Mesenchymal stem cell (in vitro differentiated cells and primary cell): ENCODE measurements at regions not wholly inside any gene's neighbourhood (a gene's known extent, or its start where the extent isn't known, plus 50 kb on each side); places are given as distances from the start of the nearest gene placed in this dataset.

Experiments used
- DNase-seq: peaks from one replicate; pipeline ENCODE4 v3.0.0-alpha.2; 2013
- H2AFZ ChIP-seq: one replicate; pipeline ENCODE4 v1.6.1; 2013; ENCODE audit warnings: low read depth, mild to moderate bottlenecking, control low read depth, inconsistent platforms, low read length, moderate library complexity
- H2AK5ac ChIP-seq: 2 replicates; pipeline ENCODE4 v1.6.1; 2013; ENCODE audit warnings: low read length, moderate library complexity, mild to moderate bottlenecking, inconsistent platforms; ENCODE audit not compliant: severe bottlenecking
- H2BK120ac ChIP-seq: one replicate; pipeline ENCODE4 v1.6.1; 2013; ENCODE audit warnings: low read depth, mild to moderate bottlenecking, inconsistent platforms, low read length, moderate library complexity
- H2BK12ac ChIP-seq, 2 experiments: one replicate each; pipeline ENCODE4 v1.6.1; 2013; ENCODE audit warnings: inconsistent platforms in 2 of 2, low read length in 2 of 2, mild to moderate bottlenecking in 2 of 2, moderate library complexity in 2 of 2, control low read depth in 1 of 2
- H2BK15ac ChIP-seq: one replicate; pipeline ENCODE4 v1.6.1; 2013; ENCODE audit warnings: mild to moderate bottlenecking, low read depth, inconsistent platforms; ENCODE audit not compliant: poor library complexity, severe bottlenecking
- H2BK5ac ChIP-seq: 2 replicates; pipeline ENCODE4 v1.6.1; 2013; ENCODE audit warnings: low read depth, mild to moderate bottlenecking, low read length, control low read depth, inconsistent platforms; ENCODE audit not compliant: poor library complexity, severe bottlenecking
- H3K14ac ChIP-seq, 2 experiments: one replicate each; pipeline ENCODE4 v1.6.1; 2013; ENCODE audit warnings: inconsistent platforms in 2 of 2, low read length in 2 of 2, control low read depth in 1 of 2, mild to moderate bottlenecking in 1 of 2, moderate library complexity in 1 of 2
- H3K18ac ChIP-seq, 2 experiments: one replicate each; pipeline ENCODE4 v1.6.1; 2013; ENCODE audit warnings: inconsistent platforms in 2 of 2, low read length in 2 of 2, control low read depth in 1 of 2, low read depth in 1 of 2, mild to moderate bottlenecking in 1 of 2
- H3K23ac ChIP-seq, 2 experiments: one replicate each; pipeline ENCODE4 v1.6.1; 2013; ENCODE audit warnings: inconsistent platforms in 2 of 2, low read length in 2 of 2, mild to moderate bottlenecking in 2 of 2, moderate library complexity in 2 of 2, control low read depth in 1 of 2
- H3K27ac ChIP-seq: 2 replicates; pipeline ENCODE4 v1.5.1; 2013; ENCODE audit warnings: mild to moderate bottlenecking, moderate library complexity, low read length, control low read depth, inconsistent platforms; ENCODE audit not compliant: poor library complexity, severe bottlenecking
- H3K27me3 ChIP-seq, 2 experiments: 2 replicates each; pipeline versions ENCODE4 v1.6.1 to v1.7.0; 2013; ENCODE audit warnings: low read length in 2 of 2, mild to moderate bottlenecking in 2 of 2, moderate library complexity in 2 of 2, control low read depth in 1 of 2, inconsistent platforms in 1 of 2; ENCODE audit not compliant: control insufficient read depth in 1 of 2, insufficient read depth in 1 of 2
- H3K36me3 ChIP-seq, 2 experiments: 2 replicates each; pipeline versions ENCODE4 v1.6.1 to v1.7.0; 2013; ENCODE audit warnings: low read length in 2 of 2, control low read depth in 1 of 2, inconsistent platforms in 1 of 2, low read depth in 1 of 2, mild to moderate bottlenecking in 1 of 2; ENCODE audit not compliant: insufficient read depth in 2 of 2, control insufficient read depth in 1 of 2
- H3K4ac ChIP-seq, 2 experiments: one replicate each; pipeline ENCODE4 v1.6.1; 2013; ENCODE audit warnings: inconsistent platforms in 2 of 2, low read length in 2 of 2, mild to moderate bottlenecking in 2 of 2, moderate library complexity in 2 of 2, control low read depth in 1 of 2, low read depth in 1 of 2
- H3K4me1 ChIP-seq: 2 replicates; pipeline ENCODE4 v1.6.1; 2013; ENCODE audit warnings: low read depth, low read length, control low read depth; ENCODE audit not compliant: control insufficient read depth, insufficient read depth
- H3K4me2 ChIP-seq: 2 replicates; pipeline ENCODE4 v1.6.1; 2013; ENCODE audit warnings: low read length, mild to moderate bottlenecking, inconsistent platforms; ENCODE audit not compliant: poor library complexity, severe bottlenecking
- H3K4me3 ChIP-seq, 2 experiments: 2 replicates each; pipeline versions ENCODE4 v1.5.1 to v1.7.0; 2013; ENCODE audit warnings: low read length in 2 of 2, mild to moderate bottlenecking in 2 of 2, control low read depth in 1 of 2, low read depth in 1 of 2; ENCODE audit not compliant: insufficient read depth in 1 of 2
- H3K79me1 ChIP-seq: replicated peaks from 2 replicates; pipeline ENCODE4 v1.6.1; 2013; ENCODE audit warnings: mild to moderate bottlenecking, control low read depth, low read length, inconsistent platforms; ENCODE audit not compliant: poor library complexity, severe bottlenecking
- H3K9ac ChIP-seq: 2 replicates; pipeline ENCODE4 v1.7.0; 2013; ENCODE audit warnings: mild to moderate bottlenecking, low read length, moderate library complexity
- H3K9me3 ChIP-seq: 2 replicates; pipeline ENCODE4 v1.7.0; 2013; ENCODE audit warnings: mild to moderate bottlenecking, low read length; ENCODE audit not compliant: control insufficient read depth
- H4K8ac ChIP-seq: one replicate; pipeline ENCODE4 v1.6.1; 2013; ENCODE audit warnings: inconsistent platforms, mild to moderate bottlenecking, low read length, moderate library complexity
- H4K91ac ChIP-seq: one replicate; pipeline ENCODE4 v1.6.1; 2013; ENCODE audit warnings: mild to moderate bottlenecking, low read length, inconsistent platforms
- WGBS: methylation state at CpG from one replicate; pipeline ENCODE4 v1.1.7; 2013; ENCODE audit warnings: mixed read lengths; 5-methylcytosine and 5-hydroxymethylcytosine counted together

- WGBS: no CpG with 5 or more reads among the region's 2 CpGs
- no peak overlapping the region for H3K14ac ChIP-seq
These were observed 269.5 kb downstream of the HS3ST3A1 start for GRCh38 chr17:13332207-13332606.

GRCh38 chr17:13329421-13329820 is 272.3 kb downstream of the HS3ST3A1 start:
- H2BK5ac ChIP-seq: no peak overlapping the region
- H3K14ac ChIP-seq: no peak overlapping the region
- H3K79me1 ChIP-seq: no peaks in the 10 kb centered on the region
- H3K4me1 ChIP-seq: no peaks in the 10 kb centered on the region
- H2BK12ac ChIP-seq: no peak overlapping the region
- WGBS: 100% methylated on average over 1 of the region's 3 CpGs
- H3K18ac ChIP-seq: no peak overlapping the region
- H3K36me3 ChIP-seq: no peaks in the 10 kb centered on the region
- no peak overlapping the region for H4K91ac ChIP-seq
- no peak overlapping the region for H2BK120ac ChIP-seq
- H2AK5ac ChIP-seq: no peak overlapping the region
- no peak overlapping the region for H2BK15ac ChIP-seq
- no peak overlapping the region for H3K4me2 ChIP-seq
- H3K9me3 ChIP-seq: no peaks in the 10 kb centered on the region
- no peak overlapping the region for H3K9ac ChIP-seq
- no peak for DNase-seq
- H3K27me3 ChIP-seq: no peaks in the 10 kb centered on the region
- H3K4ac ChIP-seq: no peak overlapping the region
- no peak overlapping the region for H3K23ac ChIP-seq
- H3K4me3 ChIP-seq: no peak overlapping the region
- H2AFZ ChIP-seq: no peak overlapping the region
- H3K27ac ChIP-seq: no peak overlapping the region
- no peak overlapping the region for H4K8ac ChIP-seq

More at GRCh38 chr17:13332207-13332606, 269.5 kb downstream of the HS3ST3A1 start:
- H3K79me1 ChIP-seq: no peaks in the 10 kb centered on the region
- H3K23ac ChIP-seq: no peak overlapping the region
- no peak overlapping the region for H4K8ac ChIP-seq
- no peaks in the 10 kb centered on the region for H3K9me3 ChIP-seq
- H2AFZ ChIP-seq: no peak overlapping the region
- no peak overlapping the region for H3K27ac ChIP-seq
- H3K18ac ChIP-seq: no peak overlapping the region
- no peak for DNase-seq
- no peaks in the 10 kb centered on the region for H3K4me1 ChIP-seq
- no peak overlapping the region for H2AK5ac ChIP-seq
- no peak overlapping the region for H4K91ac ChIP-seq
- H3K4me3 ChIP-seq: no peak overlapping the region
- H3K4me2 ChIP-seq: no peak overlapping the region
- H3K4ac ChIP-seq: no peak overlapping the region
- no peaks in the 10 kb centered on the region for H3K27me3 ChIP-seq
- no peak overlapping the region for H2BK120ac ChIP-seq
- no peaks in the 10 kb centered on the region for H3K36me3 ChIP-seq
- no peak overlapping the region for H3K9ac ChIP-seq
- H2BK12ac ChIP-seq: no peak overlapping the region
- H2BK15ac ChIP-seq: no peak overlapping the region
- no peak overlapping the region for H2BK5ac ChIP-seq

- Histone ChIP-seq H2BK5ac (no peak overlapping the region), H3K79me1 (no peaks in the 10 kb centered on the region), H2BK15ac (no peak overlapping the region), H3K36me3 (no peaks in the 10 kb centered on the region), H3K14ac (no peak overlapping the region), H3K4me2 (no peak overlapping the region), H3K4me1 (no peaks in the 10 kb centered on the region), H4K91ac (no peak overlapping the region), H2AFZ (no peak overlapping the region), H3K18ac (no peak overlapping the region), H3K27me3 (no peaks in the 10 kb centered on the region), H3K4me3 (no peak overlapping the region), H2AK5ac (no peak overlapping the region), H2BK12ac (no peak overlapping the region), H4K8ac (no peak overlapping the region), H2BK120ac (no peak overlapping the region), H3K27ac (no peak overlapping the region), H3K9ac (no peak overlapping the region), H3K9me3 (no peaks in the 10 kb centered on the region), H3K23ac (no peak overlapping the region), H3K4ac (no peak overlapping the region)
- peak; percentile 16 for DNase-seq
These were observed 277.7 kb downstream of the HS3ST3A1 start for GRCh38 chr17:13323990-13324389.

GRCh38 chr17:13321951-13322701 is 279.6 kb downstream of the HS3ST3A1 start:
- H3K9ac ChIP-seq: no peak overlapping the region
- 93% methylated on average over 1 of the region's 3 CpGs for WGBS
- no peak overlapping the region for H2AFZ ChIP-seq
- H2AK5ac ChIP-seq: no peak overlapping the region
- H3K23ac ChIP-seq: no peak overlapping the region
- no peak overlapping the region for H3K4me3 ChIP-seq
- H2BK5ac ChIP-seq: no peak overlapping the region
- no peak overlapping the region for H2BK12ac ChIP-seq
- H3K4me2 ChIP-seq: no peak overlapping the region
- H3K4me1 ChIP-seq: no peaks in the 10 kb centered on the region
- H3K36me3 ChIP-seq: no peaks in the 10 kb centered on the region
- H4K91ac ChIP-seq: no peak overlapping the region
- H3K18ac ChIP-seq: no peak overlapping the region
- no peak overlapping the region for H2BK15ac ChIP-seq
- no peak overlapping the region for H3K27ac ChIP-seq
- no peaks in the 10 kb centered on the region for H3K27me3 ChIP-seq
- H4K8ac ChIP-seq: no peak overlapping the region
- no peak overlapping the region for H3K14ac ChIP-seq
- H3K79me1 ChIP-seq: no peaks in the 10 kb centered on the region
- H2BK120ac ChIP-seq: no peak overlapping the region
- H3K9me3 ChIP-seq: no peaks in the 10 kb centered on the region
- peak; percentile 21 for DNase-seq
- H3K4ac ChIP-seq: no peak overlapping the region
